Astrocyte of the spinal cord (primary cell): ENCODE measurements at regions not wholly inside any gene's neighbourhood (a gene's known extent, or its start where the extent isn't known, plus 50 kb on each side); places are given as distances from the start of the nearest gene placed in this dataset.

ENCODE experiments used
- DNase-seq: peaks from one replicate; pipeline ENCODE4 v3.0.0; 2011; ENCODE audit warnings: low read depth, low spot score
- H3K4me3 ChIP-seq: 2 replicates; pipeline ENCODE4 v1.5.1; 2011; ENCODE audit warnings: low read depth, mild to moderate bottlenecking, low read length, moderate library complexity
- CTCF ChIP-seq: IDR thresholded peaks from 2 replicates; pipeline ENCODE4 v1.5.1; 2012; ENCODE audit warnings: low read depth, mild to moderate bottlenecking, low read length, inconsistent platforms
- in situ Hi-C: cut with HindIII; loops from 2 replicates; pipeline ENCODE4 v1.10.0; 2017; ENCODE audit warnings: low sequenced_read_pairs

- no peak for DNase-seq
- no peak overlapping the region for H3K4me3 ChIP-seq
- TF ChIP-seq CTCF, result no peak
- in situ Hi-C loops, result no loop called here
Observed at GRCh38 chr1:194537521-194537920, 1351.1 kb upstream of the B3GALT2 start.

GRCh38 chr1:194535369-194535768 is 1349.0 kb upstream of the B3GALT2 start:
- DNase-seq, result no peak
- H3K4me3 ChIP-seq, result no peak overlapping the region
- in situ Hi-C loops, result no loop called here
- no peak for TF ChIP-seq CTCF

- TF ChIP-seq CTCF, result no peak
- no peak overlapping the region for H3K4me3 ChIP-seq
- DNase-seq, result no peak
- in situ Hi-C loops, result no loop called here
Observed at GRCh38 chr1:194534784-194535183, 1348.4 kb upstream of the B3GALT2 start.

GRCh38 chr1:194533641-194534040 is 1347.2 kb upstream of the B3GALT2 start:
- in situ Hi-C loops, result no loop called here
- H3K4me3 ChIP-seq, result no peak overlapping the region
- no peak for TF ChIP-seq CTCF
- no peak for DNase-seq

GRCh38 chr1:194517567-194517966 is 1331.2 kb upstream of the B3GALT2 start:
- in situ Hi-C loops, result no loop called here
- TF ChIP-seq CTCF, result no peak
- DNase-seq, result no peak
- no peak overlapping the region for H3K4me3 ChIP-seq

GRCh38 chr1:194515916-194516315 is 1329.5 kb upstream of the B3GALT2 start:
- TF ChIP-seq CTCF, result no peak
- DNase-seq, result no peak
- H3K4me3 ChIP-seq, result no peak overlapping the region
- in situ Hi-C loops, result no loop called here

- no peak for TF ChIP-seq CTCF
- in situ Hi-C loops, result no loop called here
- no peak for DNase-seq
- H3K4me3 ChIP-seq, result no peak overlapping the region
Observed at GRCh38 chr1:194512957-194513356, 1326.5 kb upstream of the B3GALT2 start.
